ENCODE measurements at regions not wholly inside any gene's neighbourhood (a gene's known extent, or its start where the extent isn't known, plus 50 kb on each side); places are given as distances from the start of the nearest gene placed in this dataset.

DNA sequence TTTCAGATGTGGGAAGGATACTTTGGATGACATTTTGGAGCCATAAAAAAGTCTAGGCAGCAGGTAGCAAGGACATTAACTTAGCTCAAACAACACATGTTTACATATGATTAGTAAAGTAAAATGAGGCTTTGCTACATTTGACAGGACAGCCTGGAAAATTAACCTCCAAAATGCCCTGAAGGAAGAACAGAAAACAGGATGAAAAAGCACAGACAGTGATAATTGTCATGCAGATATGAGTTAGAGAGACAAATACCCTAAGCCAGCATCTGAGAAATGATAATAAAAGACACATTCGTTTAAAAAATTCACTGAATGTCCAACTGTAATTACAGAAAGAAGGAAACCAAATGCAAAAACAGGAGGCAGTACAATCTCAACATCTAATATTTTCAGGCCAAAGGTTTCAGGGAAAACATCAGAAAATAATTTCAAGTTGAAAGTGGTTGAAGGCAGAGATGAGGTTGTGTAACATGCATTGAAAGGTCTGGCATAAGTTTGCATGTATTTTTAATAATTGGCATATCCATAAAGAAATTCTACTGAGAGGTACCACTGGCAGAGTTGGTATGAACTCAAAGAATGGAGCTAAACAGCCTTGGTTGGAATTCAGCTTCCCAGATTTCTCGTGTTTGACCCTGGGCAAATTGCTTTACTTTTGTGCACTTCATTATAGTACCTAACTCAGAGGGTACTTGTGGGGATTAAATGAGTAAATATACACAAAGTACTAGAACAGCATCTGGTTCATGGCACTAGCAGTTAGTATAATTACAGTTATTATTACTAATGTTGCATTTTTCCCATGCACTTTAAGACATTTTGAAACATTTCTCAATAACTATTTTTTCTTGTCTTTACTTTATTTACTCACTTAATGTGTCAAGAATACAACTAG, 54.4 kb upstream of the MAP9 start:
- H4K20me1 ChIP-seq (ENCODE audit: insufficient read depth) = no peaks in the 10 kb centered on the region
- no peaks in the 10 kb centered on the region for H3K27me3 ChIP-seq (ENCODE audit: insufficient read depth, low read depth, low read length)
- TF ChIP-seq SMC3 (conservative IDR thresholded peaks at IDR 0.05; ENCODE audit: poor library complexity) (no peak), MXI1 (conservative IDR thresholded peaks at IDR 0.05; ENCODE audit: poor library complexity, severe bottlenecking) (no peak), POLR2AphosphoS5 (IDR thresholded peaks at IDR 0.05) (no peak), EP300 (conservative IDR thresholded peaks at IDR 0.05; ENCODE audit: poor library complexity, severe bottlenecking) (no peak), EZH2 (IDR thresholded peaks at IDR 0.05; ENCODE audit: borderline replicate concordance, insufficient read depth, low read length, poor library complexity, severe bottlenecking) (no peak), TAF1 (IDR thresholded peaks at IDR 0.05; ENCODE audit: low read depth) (no peak), RAD21 (conservative IDR thresholded peaks at IDR 0.05) (no peak)
- TF ChIP-seq, protein P1, sequence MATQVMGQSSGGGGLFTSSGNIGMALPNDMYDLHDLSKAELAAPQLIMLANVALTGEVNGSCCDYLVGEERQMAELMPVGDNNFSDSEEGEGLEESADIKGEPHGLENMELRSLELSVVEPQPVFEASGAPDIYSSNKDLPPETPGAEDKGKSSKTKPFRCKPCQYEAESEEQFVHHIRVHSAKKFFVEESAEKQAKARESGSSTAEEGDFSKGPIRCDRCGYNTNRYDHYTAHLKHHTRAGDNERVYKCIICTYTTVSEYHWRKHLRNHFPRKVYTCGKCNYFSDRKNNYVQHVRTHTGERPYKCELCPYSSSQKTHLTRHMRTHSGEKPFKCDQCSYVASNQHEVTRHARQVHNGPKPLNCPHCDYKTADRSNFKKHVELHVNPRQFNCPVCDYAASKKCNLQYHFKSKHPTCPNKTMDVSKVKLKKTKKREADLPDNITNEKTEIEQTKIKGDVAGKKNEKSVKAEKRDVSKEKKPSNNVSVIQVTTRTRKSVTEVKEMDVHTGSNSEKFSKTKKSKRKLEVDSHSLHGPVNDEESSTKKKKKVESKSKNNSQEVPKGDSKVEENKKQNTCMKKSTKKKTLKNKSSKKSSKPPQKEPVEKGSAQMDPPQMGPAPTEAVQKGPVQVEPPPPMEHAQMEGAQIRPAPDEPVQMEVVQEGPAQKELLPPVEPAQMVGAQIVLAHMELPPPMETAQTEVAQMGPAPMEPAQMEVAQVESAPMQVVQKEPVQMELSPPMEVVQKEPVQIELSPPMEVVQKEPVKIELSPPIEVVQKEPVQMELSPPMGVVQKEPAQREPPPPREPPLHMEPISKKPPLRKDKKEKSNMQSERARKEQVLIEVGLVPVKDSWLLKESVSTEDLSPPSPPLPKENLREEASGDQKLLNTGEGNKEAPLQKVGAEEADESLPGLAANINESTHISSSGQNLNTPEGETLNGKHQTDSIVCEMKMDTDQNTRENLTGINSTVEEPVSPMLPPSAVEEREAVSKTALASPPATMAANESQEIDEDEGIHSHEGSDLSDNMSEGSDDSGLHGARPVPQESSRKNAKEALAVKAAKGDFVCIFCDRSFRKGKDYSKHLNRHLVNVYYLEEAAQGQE (IDR thresholded peaks at IDR 0.05; ENCODE audit: borderline replicate concordance) = no peak
- TF ChIP-seq, protein P2, sequence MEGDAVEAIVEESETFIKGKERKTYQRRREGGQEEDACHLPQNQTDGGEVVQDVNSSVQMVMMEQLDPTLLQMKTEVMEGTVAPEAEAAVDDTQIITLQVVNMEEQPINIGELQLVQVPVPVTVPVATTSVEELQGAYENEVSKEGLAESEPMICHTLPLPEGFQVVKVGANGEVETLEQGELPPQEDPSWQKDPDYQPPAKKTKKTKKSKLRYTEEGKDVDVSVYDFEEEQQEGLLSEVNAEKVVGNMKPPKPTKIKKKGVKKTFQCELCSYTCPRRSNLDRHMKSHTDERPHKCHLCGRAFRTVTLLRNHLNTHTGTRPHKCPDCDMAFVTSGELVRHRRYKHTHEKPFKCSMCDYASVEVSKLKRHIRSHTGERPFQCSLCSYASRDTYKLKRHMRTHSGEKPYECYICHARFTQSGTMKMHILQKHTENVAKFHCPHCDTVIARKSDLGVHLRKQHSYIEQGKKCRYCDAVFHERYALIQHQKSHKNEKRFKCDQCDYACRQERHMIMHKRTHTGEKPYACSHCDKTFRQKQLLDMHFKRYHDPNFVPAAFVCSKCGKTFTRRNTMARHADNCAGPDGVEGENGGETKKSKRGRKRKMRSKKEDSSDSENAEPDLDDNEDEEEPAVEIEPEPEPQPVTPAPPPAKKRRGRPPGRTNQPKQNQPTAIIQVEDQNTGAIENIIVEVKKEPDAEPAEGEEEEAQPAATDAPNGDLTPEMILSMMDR (IDR thresholded peaks at IDR 0.05; ENCODE audit: poor library complexity, severe bottlenecking) = no peak
- H3K9me2 ChIP-seq (ENCODE audit: insufficient read depth, low read length) = no peaks in the 10 kb centered on the region
- H2AFZ ChIP-seq (ENCODE audit: low read depth, low read length) = no peak overlapping the region
- no peaks in the 10 kb centered on the region for H3K79me2 ChIP-seq (replicated peaks; ENCODE audit: insufficient read depth, low read length)
- no peaks in the 10 kb centered on the region for H3F3A ChIP-seq (ENCODE audit: insufficient read depth, low read length, poor library complexity, severe bottlenecking)
- no peak overlapping the region for H3K9ac ChIP-seq (ENCODE audit: low read length)
- no peak overlapping the region for H3K4me2 ChIP-seq (ENCODE audit: low read length)
- no peak overlapping the region for H3K27ac ChIP-seq (ENCODE audit: low read length)
- H3K36me3 ChIP-seq (ENCODE audit: insufficient read depth, low read length) = no peaks in the 10 kb centered on the region
- H3K9me3 ChIP-seq (ENCODE audit: low read length) = peaks cover 3% of the 10 kb centered on the region
- H3K4me3 ChIP-seq (ENCODE audit: low read length) = no peak overlapping the region

- H3K27me3 ChIP-seq (ENCODE audit: insufficient read depth, low read depth, low read length) = no peaks in the 10 kb centered on the region
- no peaks in the 10 kb centered on the region for H3K9me2 ChIP-seq (ENCODE audit: insufficient read depth, low read length)
- H3K36me3 ChIP-seq (ENCODE audit: insufficient read depth, low read length) = no peaks in the 10 kb centered on the region
- peaks cover 3% of the 10 kb centered on the region for H3K9me3 ChIP-seq (ENCODE audit: low read length)
- no peak overlapping the region for H3K4me3 ChIP-seq (ENCODE audit: low read length)
- no peak overlapping the region for H3K9ac ChIP-seq (ENCODE audit: low read length)
- H3K79me2 ChIP-seq (replicated peaks; ENCODE audit: insufficient read depth, low read length) = no peaks in the 10 kb centered on the region
- no peaks in the 10 kb centered on the region for H4K20me1 ChIP-seq (ENCODE audit: insufficient read depth)
- H3K27ac ChIP-seq (ENCODE audit: low read length) = no peak overlapping the region
- TF ChIP-seq SMC3 (conservative IDR thresholded peaks at IDR 0.05; ENCODE audit: poor library complexity) (no peak), EZH2 (IDR thresholded peaks at IDR 0.05; ENCODE audit: borderline replicate concordance, insufficient read depth, low read length, poor library complexity, severe bottlenecking) (no peak), RAD21 (conservative IDR thresholded peaks at IDR 0.05) (no peak), POLR2AphosphoS5 (IDR thresholded peaks at IDR 0.05) (no peak), TAF1 (IDR thresholded peaks at IDR 0.05; ENCODE audit: low read depth) (no peak), MXI1 (conservative IDR thresholded peaks at IDR 0.05; ENCODE audit: poor library complexity, severe bottlenecking) (no peak), EP300 (conservative IDR thresholded peaks at IDR 0.05; ENCODE audit: poor library complexity, severe bottlenecking) (no peak)
- TF ChIP-seq, protein P1 (IDR thresholded peaks at IDR 0.05; ENCODE audit: borderline replicate concordance) = no peak
- TF ChIP-seq, protein P2 (IDR thresholded peaks at IDR 0.05; ENCODE audit: poor library complexity, severe bottlenecking) = no peak
- no peak overlapping the region for H3K4me2 ChIP-seq (ENCODE audit: low read length)
- no peak overlapping the region for H2AFZ ChIP-seq (ENCODE audit: low read depth, low read length)
- no peaks in the 10 kb centered on the region for H3F3A ChIP-seq (ENCODE audit: insufficient read depth, low read length, poor library complexity, severe bottlenecking)
Measured at GRCh38 chr4:155428128-155428527, 51.4 kb upstream of the MAP9 start.

All from neural cell (in vitro differentiated cells).